Non-pigmented ciliary epithelial cell (primary cell): ENCODE measurements at regions not wholly inside any gene's neighbourhood (a gene's known extent, or its start where the extent isn't known, plus 50 kb on each side); places are given as distances from the start of the nearest gene placed in this dataset.
"Not testable (repeated sequence)": the region's sequence is repeated elsewhere in the genome, so short reads cannot be mapped to it uniquely, and the experiment has no call there.

Source experiments
- DNase-seq: peaks from one replicate; pipeline ENCODE4 v3.0.0-alpha.2; 2010; ENCODE audit warnings: low read depth

GRCh38 chr7:115354925-115355324, 433.0 kb downstream of the MDFIC start:
- DNase-seq: no peak

- peak; percentile 37 for DNase-seq
Observed at GRCh38 chr7:115352375-115352774, 430.5 kb downstream of the MDFIC start.

- DNase-seq: no peak
Observed at GRCh38 chr7:115350764-115351163, 428.9 kb downstream of the MDFIC start.

GRCh38 chr7:115349635-115350034, 427.7 kb downstream of the MDFIC start:
- no peak for DNase-seq

DNA sequence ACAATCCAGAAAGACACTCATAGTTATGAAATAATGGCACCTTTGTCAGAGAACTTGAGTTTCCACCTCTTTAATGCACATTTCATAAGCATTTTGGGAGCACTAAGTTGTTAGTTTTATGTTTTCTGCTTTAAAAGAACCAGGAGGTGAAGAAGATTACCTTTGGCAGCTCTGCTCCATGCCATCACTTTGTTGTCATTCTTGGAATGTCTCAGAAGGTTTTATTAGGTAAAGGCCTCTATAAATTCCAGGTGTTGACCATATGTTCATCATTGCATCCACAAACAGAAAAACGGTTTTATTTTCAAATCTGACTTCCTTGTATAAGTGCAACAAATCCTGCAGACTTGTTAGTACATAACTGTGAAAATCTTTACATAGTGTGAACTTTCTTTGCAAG, 424.8 kb downstream of the MDFIC start:
- DNase-seq: no peak

DNA sequence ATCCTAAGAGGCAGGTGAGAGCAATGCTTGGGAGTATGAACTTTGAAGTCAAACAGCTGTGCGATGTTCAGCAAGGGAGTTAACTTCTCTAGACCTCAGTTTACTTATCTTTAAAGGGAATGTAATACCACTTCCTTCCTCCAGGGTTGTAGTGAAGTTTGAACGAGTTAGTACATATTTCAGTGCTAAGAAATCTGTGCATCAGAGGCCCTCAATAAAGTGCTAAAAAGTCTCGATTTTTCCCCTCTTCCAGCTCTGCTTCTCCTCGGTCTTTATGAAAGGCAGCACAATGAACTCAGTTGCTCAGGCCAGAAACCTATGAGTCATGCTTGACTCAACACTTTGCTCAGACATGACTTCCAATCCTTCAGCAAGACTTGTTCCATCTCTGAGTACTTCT, 418.9 kb downstream of the MDFIC start:
- DNase-seq: peak; percentile 82

DNA sequence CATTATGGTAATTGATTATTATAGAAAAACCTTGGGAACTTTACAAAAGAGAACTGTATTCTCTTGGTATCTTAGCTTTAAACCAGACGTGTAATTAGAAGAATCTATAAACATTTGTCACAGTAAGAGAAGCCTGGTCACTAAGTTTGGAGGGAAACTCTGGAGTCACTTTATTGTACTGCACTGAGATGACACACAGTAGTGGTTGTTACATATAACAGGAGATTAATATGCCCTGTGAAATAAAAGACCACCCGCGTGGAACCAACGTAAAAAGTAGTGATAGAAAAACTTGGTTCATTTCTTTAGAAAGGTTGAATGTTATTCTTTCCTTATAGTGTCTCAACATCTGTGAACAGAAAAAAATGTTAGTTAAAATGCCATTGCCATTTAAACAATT, 416.1 kb downstream of the MDFIC start:
- DNase-seq: no peak

GRCh38 chr7:115332691-115333090, 410.8 kb downstream of the MDFIC start:
- no peak for DNase-seq

- DNase-seq: no peak
Observed at GRCh38 chr7:115329006-115329405, 407.1 kb downstream of the MDFIC start.

DNA sequence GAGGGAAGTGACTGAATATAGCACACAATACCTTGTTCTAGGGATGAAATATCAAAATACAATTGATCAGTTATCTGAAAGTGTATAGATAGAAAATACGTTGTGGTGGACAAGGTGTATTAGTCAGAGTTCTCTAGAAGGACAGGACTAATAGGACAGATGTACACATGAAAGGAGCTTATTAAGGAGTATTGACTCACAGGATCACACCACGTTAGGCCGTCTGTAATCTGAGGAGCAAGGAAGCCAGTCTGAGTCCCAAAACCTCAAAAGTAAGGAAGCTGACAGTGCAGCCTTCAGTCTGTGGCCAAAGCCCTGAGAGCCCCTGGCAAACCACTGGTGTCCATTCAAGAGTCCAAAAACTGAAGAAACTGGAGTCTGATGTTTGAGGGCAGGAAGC, 406.1 kb downstream of the MDFIC start:
- DNase-seq: no peak

DNA sequence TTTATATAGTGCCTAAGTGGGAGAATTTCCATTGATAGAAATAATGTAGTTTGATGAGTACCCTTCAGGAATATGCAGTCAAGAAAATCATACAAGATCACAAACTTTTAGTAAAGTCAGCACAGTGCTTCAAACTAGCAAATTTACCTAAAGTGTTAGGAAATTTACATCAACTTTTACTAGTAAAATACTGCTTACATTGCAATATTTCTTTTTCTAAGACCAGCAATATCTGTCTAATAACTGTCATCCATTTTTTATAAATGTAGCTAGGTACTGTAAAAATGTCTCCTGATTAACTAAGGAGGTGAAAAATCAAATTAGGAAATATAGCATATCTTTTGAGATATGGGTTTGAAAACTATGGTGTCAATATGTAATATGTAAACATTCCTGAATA, 405.4 kb downstream of the MDFIC start:
- no peak for DNase-seq

GRCh38 chr7:115319541-115319940, 397.6 kb downstream of the MDFIC start:
- DNase-seq: no peak

DNA sequence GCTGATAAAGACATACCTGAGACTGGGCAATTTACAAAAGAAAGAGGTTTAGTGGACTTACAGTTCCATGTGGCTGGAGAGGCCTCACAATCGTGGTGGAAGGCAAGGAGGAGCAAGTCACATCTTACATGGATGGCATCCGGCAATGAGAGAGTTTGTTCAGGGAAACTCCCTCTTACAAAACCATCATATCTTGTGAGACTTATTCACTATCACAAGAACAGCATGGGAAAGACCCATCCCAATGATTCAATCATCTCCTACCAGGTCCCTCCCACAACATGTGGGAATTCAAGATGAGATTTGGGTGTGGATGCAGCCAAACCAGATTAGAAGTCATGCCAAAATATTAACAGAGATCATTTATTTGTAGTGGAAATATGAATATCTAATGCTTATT, 388.4 kb downstream of the MDFIC start:
- DNase-seq: not testable (repeated sequence)

GRCh38 chr7:115306586-115306985, 384.7 kb downstream of the MDFIC start:
- DNase-seq: no peak

GRCh38 chr7:115300231-115300870, 378.5 kb downstream of the MDFIC start:
- no peak for DNase-seq

DNA sequence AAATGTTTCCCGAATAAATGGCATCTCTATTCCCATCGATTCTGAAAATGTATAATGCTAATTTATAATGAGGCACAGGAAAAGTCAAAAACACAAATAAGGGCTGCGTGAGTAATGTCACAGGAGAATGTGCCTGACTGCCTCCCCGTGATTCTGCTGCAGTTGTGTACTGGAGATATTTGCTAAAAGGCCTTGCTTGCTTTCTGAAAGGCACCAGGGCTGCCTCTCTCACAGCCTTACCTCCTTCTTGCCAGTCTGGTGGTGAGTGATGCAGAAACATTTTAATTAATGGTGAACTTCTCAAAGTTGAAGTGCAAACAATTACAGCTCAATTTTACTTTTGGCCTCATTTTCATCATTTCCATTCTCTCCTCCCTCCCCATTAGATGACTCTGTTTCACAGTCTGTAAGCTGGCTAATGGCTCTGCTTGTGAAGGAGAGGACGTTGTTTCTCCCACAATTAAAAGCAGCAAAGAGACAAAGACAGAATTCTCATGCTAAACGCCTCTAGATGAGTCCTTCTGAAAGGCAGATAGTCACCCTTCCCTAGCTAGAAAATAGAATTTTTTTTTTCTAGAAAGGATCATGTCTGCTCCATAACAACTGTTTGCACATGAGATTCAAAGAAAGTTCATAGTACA, 377.6 kb downstream of the MDFIC start:
- DNase-seq: no peak

DNA sequence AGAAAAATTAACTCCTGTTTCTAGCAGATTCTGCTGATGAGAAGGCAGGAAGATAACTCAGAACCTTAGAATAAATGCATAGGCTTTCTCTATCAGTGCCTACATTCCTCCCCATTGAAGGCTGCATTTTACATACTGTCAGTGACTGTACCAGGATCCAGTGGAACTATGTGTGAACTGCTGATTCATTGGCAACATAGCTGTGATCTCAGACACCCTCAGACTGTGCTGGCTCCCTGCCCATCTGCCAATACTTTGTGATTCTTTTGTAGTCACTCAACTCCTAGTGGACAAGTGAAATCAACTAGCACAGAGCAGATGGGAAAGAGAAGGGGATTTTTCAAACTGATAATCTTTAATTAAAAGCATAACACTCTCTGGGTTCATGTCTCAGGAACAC, 375.8 kb downstream of the MDFIC start:
- peak; percentile 78 for DNase-seq

GRCh38 chr7:115293628-115294240, 371.8 kb downstream of the MDFIC start:
- no peak for DNase-seq

GRCh38 chr7:115292381-115292780, 370.5 kb downstream of the MDFIC start:
- no peak for DNase-seq

DNA sequence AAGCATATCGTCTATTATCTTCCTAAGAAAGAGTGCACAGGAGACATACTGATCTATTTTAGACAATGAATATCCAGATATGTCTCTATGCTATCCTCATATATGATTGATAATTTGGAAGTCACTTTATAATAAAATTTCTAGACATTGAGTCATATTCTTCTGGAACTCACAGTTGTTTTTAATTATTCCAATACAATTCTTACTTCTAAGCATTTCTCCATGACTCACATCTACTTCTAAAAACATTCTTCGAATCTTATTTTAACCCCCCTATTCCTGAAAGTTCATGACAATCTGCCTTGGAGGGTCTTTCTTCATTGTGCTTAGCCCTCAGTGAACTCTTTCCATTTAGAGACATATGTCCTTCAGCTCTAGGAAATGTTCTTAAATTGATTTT, 368.1 kb downstream of the MDFIC start:
- DNase-seq: no peak

DNA sequence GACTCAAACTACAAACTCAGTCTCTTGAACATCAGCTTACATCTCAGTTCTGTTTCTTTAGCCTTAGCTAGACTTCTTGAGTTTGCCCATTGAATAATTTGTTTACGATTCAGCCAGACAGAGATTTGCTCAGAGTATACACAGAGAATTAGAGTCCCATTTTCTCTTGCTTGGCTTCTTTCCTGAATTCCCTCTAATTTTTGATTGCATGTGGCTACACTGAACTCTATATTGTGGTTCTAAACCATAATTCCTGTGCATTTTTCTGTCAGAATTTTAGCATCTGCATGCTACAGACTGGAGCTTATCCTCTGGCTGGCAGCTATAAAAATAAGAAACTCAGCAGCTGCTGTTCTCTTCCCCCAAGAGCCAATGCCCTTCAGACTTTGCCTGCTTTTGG, 354.9 kb downstream of the MDFIC start:
- DNase-seq: no peak

GRCh38 chr7:115273855-115274254, 352.0 kb downstream of the MDFIC start:
- not testable (repeated sequence) for DNase-seq

DNA sequence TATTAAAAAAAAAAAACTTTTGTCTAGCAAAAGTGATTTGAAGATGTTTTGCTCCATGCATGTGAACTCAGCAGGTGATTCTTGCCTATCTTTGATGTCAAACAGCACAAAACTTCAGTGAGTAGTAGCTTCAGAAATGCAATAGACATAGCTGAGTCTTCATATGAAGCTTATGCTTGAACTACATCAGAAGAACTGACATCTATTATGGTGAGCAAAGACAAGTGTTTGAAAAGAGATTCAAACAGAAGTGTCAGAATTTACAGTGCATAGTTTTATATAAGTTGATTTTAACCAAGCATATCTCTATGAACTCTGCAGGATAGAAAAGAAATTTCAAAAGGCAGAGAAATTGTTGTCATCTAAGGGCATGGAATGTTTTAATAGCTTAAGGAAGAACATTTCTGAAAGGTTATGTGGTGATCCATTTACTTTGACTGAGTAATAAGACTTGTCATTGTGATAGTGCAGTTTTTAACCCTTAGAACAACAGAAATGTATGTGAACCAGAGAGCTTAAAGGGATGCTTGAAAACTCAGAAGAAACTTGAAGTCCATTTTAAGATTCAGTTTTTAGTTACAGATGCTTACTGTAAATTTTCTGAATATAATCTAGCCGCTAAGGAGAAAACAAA, 351.4 kb downstream of the MDFIC start:
- no peak for DNase-seq
